ENCODE measurements at regions not wholly inside any gene's neighbourhood (a gene's known extent, or its start where the extent isn't known, plus 50 kb on each side); places are given as distances from the start of the nearest gene placed in this dataset.

- TF ChIP-seq, protein P1, sequence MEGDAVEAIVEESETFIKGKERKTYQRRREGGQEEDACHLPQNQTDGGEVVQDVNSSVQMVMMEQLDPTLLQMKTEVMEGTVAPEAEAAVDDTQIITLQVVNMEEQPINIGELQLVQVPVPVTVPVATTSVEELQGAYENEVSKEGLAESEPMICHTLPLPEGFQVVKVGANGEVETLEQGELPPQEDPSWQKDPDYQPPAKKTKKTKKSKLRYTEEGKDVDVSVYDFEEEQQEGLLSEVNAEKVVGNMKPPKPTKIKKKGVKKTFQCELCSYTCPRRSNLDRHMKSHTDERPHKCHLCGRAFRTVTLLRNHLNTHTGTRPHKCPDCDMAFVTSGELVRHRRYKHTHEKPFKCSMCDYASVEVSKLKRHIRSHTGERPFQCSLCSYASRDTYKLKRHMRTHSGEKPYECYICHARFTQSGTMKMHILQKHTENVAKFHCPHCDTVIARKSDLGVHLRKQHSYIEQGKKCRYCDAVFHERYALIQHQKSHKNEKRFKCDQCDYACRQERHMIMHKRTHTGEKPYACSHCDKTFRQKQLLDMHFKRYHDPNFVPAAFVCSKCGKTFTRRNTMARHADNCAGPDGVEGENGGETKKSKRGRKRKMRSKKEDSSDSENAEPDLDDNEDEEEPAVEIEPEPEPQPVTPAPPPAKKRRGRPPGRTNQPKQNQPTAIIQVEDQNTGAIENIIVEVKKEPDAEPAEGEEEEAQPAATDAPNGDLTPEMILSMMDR (IDR thresholded peaks at IDR 0.05): no peak
- TF ChIP-seq TCF7L2 (IDR thresholded peaks at IDR 0.05; ENCODE audit: low read depth, low read length) (no peak), POLR2AphosphoS5 (IDR thresholded peaks at IDR 0.05; ENCODE audit: low read depth, low read length) (no peak)
Observed at GRCh38 chr6:82780334-82780733, 285.3 kb downstream of the UBE3D start.
